Thyroid gland (tissue), 4 donors: ENCODE measurements at regions not wholly inside any gene's neighbourhood (a gene's known extent, or its start where the extent isn't known, plus 50 kb on each side); places are given as distances from the start of the nearest gene placed in this dataset.

Source experiments
- CTCF ChIP-seq, 6 experiments: fragments of 200-600 bp in 3 of 6; fragments of 450-650 bp in 3 of 6; sonication (generic) in 3 of 6; IDR thresholded peaks; one replicate each; pipeline ENCODE4 v1.5.1; 2016 to 2019; ENCODE audit warnings: antibody characterized with exemption in 6 of 6, mild to moderate bottlenecking in 2 of 6, inconsistent platforms in 1 of 6, moderate library complexity in 1 of 6
- POLR2A ChIP-seq, 2 donors: fragments of 450-650 bp; IDR thresholded peaks; one replicate each; pipeline ENCODE4 v1.6.1; 2017; ENCODE audit warnings: antibody characterized with exemption in 2 of 2, mild to moderate bottlenecking in 2 of 2, moderate library complexity in 1 of 2

DNA sequence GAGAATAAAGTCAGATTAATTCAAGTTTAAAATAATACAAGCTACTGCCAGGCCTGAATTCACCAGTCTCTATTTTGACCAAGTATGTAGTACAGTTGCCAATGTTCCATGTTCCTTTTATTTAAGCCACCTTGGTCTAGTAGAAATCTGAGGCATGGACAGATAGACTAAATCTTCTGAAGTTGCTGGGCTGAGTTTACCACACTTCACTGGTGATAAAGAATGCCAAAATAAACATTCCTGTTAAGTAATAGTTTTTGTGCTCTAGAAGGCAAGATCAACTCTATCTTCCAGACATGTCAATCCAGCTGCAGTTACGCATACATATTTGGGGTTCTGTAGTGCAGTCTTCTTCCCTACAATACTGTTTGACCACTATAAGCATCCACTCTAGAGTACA lies 83.9 kb upstream of the C11orf87 start:
- no peak for TF ChIP-seq POLR2A (IDR thresholded peaks at IDR 0.05)
- no peak for TF ChIP-seq CTCF (IDR thresholded peaks at IDR 0.05)
